ENCODE measurements at regions not wholly inside any gene's neighbourhood (a gene's known extent, or its start where the extent isn't known, plus 50 kb on each side); places are given as distances from the start of the nearest gene placed in this dataset.

DNA sequence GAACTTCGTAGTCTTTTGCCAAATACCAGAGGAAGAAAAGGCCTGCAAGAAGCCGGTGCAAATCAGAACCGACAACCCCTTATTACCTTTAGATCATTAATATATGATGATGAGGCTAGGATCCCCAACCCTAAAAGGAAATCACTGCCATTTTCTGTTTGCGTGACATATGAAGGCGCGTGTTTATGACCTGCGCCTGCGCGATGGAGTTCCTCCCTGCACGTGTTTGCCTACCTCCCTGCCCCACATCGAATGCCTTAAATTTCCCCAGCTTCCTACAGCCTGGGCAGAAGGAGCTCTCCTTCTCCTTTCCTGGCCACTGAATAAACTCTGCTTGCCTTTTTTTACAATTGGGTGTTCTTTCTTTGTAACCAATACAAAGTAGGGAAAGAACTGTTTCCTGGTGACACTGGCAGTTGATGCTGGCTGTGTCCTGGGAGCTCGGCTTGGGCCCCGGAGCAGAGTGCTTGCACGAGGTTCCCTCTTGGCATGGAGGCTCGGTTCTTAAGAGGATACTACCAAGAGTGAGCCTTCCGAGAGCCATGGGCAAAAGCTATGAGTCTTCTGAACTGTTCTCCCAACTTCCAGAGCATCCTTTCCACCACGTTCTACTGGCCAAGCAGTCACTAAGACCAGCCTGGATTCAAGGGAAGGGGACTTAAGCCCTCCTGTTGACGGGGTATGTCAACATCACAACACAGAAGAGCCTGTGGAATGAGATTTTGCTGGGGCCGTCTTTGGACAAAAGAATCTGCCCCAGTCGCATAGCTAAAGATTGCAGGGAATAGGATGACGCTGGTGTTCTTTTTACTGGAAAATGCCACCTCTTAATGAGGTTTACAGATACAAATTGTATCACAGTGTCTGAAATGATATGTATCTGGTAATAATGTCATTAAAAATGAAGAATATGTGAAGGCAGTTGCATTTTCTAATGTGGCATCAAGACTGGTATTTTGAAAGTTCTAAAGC is 179.8 kb downstream of the SH3BP4 start:
- no peaks in the 10 kb centered on the region for H3K4me1 Mint-ChIP-seq
- no peak overlapping the region for H3K27ac Mint-ChIP-seq (ENCODE audit: low read depth)
- H3K36me3 Mint-ChIP-seq (ENCODE audit: insufficient read depth): peaks cover 2% of the 10 kb centered on the region
- no peaks in the 10 kb centered on the region for H3K9me3 Mint-ChIP-seq
- ATAC-seq (replicated peaks; ENCODE audit: extremely low read depth, poor library complexity, severe bottlenecking) (no peak), DNase-seq (ENCODE audit: low spot score in 2 of 2) (no peak)
- H3K27me3 Mint-ChIP-seq: peaks cover 66% of the 10 kb centered on the region
- no peak overlapping the region for H3K4me3 Mint-ChIP-seq

DNA sequence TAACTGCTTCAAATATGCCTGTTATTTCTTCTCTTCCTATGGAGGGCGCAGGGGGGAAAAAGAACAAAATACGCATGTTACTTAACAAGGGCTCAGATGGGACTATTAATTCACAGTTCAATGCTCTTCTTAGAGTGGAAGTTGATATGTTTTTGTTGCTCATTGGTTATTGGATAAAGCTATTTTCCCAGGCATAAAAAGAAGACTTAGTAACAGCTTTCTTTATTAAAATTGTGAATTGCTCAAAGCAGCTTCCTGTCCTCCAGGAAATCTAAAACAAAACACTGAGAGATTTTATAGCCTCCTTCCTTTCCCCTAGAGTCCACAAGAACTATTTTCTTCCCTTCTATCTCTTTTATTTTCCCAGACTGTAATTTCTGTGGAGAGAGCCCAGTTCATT is 180.8 kb downstream of the SH3BP4 start:
- peaks cover 62% of the 10 kb centered on the region for H3K27me3 Mint-ChIP-seq
- no peaks in the 10 kb centered on the region for H3K4me1 Mint-ChIP-seq
- ATAC-seq (replicated peaks; ENCODE audit: extremely low read depth, poor library complexity, severe bottlenecking) (no peak), DNase-seq (ENCODE audit: low spot score in 2 of 2) (no peak)
- no peaks in the 10 kb centered on the region for H3K9me3 Mint-ChIP-seq
- H3K36me3 Mint-ChIP-seq (ENCODE audit: insufficient read depth): peaks cover 2% of the 10 kb centered on the region
- no peak overlapping the region for H3K27ac Mint-ChIP-seq (ENCODE audit: low read depth)
- H3K4me3 Mint-ChIP-seq: no peak overlapping the region

DNA sequence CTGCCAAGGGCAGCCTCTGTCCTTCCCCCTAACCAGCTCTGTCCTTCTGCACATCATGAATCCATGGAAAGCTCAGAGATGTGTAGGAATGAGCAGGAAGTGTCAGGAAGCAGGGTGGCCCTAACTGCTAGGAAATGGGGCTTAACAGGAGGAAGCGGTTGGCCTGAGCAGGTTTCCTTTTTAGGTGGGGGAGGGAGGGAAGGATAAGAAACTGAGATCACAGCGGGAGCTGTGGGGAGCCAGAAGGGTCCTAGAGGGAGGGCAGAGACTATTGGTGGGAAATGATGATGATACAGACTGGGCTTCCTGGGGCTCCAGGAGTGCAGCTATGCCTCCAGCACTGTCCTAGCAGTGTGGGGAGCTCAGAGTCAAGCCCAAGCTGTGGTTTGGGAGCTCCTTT is 182.0 kb downstream of the SH3BP4 start:
- no peak overlapping the region for H3K27ac Mint-ChIP-seq (ENCODE audit: low read depth)
- H3K36me3 Mint-ChIP-seq (ENCODE audit: insufficient read depth): peaks cover 2% of the 10 kb centered on the region
- peaks cover 57% of the 10 kb centered on the region for H3K27me3 Mint-ChIP-seq
- H3K4me3 Mint-ChIP-seq: no peak overlapping the region
- no peaks in the 10 kb centered on the region for H3K4me1 Mint-ChIP-seq
- DNase-seq (ENCODE audit: low spot score in 2 of 2) (no peak), ATAC-seq (replicated peaks; ENCODE audit: extremely low read depth, poor library complexity, severe bottlenecking) (no peak)
- H3K9me3 Mint-ChIP-seq: no peaks in the 10 kb centered on the region

DNA sequence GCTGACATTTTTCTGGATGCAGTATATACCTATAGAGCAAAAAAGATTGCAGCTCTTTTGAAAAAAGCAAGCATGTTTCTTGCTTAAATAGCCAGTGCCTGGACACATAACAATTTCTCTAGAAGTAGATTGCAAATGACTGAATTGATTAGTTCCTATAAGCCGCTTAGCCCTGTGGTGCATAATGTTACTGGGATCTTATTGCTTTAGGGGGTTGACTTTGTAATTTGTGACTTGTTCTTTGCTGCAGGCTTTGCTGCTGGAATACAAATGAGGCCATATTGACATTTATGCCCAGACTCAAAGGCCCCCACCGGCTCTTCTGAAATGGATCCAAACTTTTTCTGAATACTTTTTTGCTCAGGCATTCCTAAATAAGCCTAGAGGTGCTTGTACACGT is 182.6 kb downstream of the SH3BP4 start:
- ATAC-seq (replicated peaks; ENCODE audit: extremely low read depth, poor library complexity, severe bottlenecking): no peak
- Mint-ChIP-seq H3K27me3 (peaks cover 57% of the 10 kb centered on the region), H3K36me3 (ENCODE audit: insufficient read depth) (peaks cover 2% of the 10 kb centered on the region), H3K9me3 (no peaks in the 10 kb centered on the region), H3K4me1 (no peaks in the 10 kb centered on the region), H3K4me3 (no peak overlapping the region), H3K27ac (ENCODE audit: low read depth) (no peak overlapping the region)
- no peak for DNase-seq (ENCODE audit: low spot score in 2 of 2)

DNA sequence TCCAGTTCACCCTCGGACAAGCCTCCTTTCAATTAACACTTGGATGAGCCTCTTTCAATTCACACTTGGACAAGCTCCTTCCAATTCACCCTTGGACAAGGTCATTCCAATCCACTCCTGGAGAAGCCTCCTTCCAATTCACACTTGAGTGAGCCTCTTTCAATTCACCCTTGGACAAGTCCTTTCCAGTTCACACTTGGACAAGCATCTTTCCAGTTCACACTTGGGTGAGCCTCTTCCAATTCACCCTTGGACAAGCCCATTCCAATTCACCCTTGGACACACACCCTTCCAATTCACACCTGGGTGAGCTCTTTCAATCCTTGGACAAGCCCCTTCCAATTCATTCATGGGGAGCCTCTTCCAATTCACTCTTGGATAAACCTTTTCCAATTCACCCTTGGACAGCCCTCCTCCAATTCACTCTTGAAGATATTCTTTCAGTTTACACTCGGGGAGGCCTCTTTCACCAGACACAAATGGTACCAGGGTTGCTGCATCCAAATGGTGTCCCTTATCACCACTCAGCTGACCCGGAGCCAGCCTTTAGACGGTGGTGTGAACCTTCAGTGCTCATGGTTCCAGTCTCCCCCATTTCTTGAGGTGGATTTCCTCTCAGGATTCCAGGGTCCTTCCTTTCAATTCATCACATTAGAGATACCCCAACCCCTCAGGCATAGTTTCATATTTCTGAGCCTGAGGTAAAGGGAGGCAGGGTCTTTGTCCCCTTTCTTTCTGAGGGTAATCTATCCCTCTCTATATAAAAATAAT is 183.6 kb downstream of the SH3BP4 start:
- Mint-ChIP-seq H3K36me3 (ENCODE audit: insufficient read depth) (peaks cover 2% of the 10 kb centered on the region), H3K27me3 (peaks cover 57% of the 10 kb centered on the region)
- DNase-seq (ENCODE audit: low spot score in 2 of 2): no peak

DNA sequence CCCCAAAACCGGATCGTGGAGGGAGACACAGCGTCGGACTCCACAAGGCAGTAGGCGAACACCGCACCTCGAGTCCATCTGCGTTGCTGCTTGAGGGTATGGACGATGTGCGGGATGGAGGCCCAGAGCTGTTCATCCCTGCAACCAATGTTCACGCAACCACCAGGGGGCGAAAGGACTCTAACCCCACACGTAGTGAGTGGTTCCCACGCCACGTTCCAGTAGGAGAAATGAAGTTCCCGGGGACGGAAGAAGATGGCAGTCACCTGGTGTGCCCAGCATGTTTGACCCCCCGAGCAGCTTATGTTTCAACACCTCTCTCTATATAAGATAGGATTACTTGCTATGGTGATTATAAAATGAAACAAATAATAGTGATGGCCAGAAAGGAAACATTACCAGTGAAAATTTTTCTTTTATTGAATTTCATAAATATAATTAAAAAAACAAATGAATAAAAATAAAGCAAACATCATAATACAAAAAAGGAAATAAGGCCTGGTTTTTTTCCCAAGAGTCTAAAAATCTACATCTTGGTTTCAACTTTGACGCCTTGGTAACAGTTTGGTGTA is 184.3 kb downstream of the SH3BP4 start:
- no peaks in the 10 kb centered on the region for H3K4me1 Mint-ChIP-seq
- peaks cover 2% of the 10 kb centered on the region for H3K36me3 Mint-ChIP-seq (ENCODE audit: insufficient read depth)
- H3K27ac Mint-ChIP-seq (ENCODE audit: low read depth): no peak overlapping the region
- peaks cover 56% of the 10 kb centered on the region for H3K27me3 Mint-ChIP-seq
- no peak overlapping the region for H3K4me3 Mint-ChIP-seq
- ATAC-seq (replicated peaks; ENCODE audit: extremely low read depth, poor library complexity, severe bottlenecking): no peak
- DNase-seq (ENCODE audit: low spot score in 2 of 2): no peak
- no peaks in the 10 kb centered on the region for H3K9me3 Mint-ChIP-seq

More for the DNA sequence above, 183.6 kb downstream of the SH3BP4 start:
- ATAC-seq (replicated peaks; ENCODE audit: extremely low read depth, poor library complexity, severe bottlenecking): no peak
- no peak overlapping the region for H3K27ac Mint-ChIP-seq (ENCODE audit: low read depth)
- no peaks in the 10 kb centered on the region for H3K4me1 Mint-ChIP-seq
- H3K4me3 Mint-ChIP-seq: no peak overlapping the region
- no peaks in the 10 kb centered on the region for H3K9me3 Mint-ChIP-seq

DNA sequence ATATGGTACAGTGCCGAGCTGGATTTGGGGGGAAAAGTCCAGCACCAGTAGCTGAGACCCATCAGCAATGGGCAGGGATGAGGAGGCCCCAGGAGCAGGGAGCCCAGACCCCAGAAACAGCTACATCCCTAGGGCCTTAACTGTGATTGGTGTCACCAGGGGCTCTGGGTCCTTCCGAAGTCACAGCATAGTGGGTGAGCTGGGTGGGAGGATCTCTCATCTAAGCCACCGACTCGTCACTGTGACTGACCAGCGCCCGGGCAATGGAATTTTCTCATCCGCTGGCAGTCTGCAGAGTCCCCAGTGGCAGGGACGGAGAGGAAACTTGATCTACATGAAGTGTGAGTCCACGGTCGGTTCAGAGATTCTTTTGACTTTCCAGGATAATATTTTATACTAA is 186.5 kb downstream of the SH3BP4 start:
- Mint-ChIP-seq H3K27me3 (peaks cover 43% of the 10 kb centered on the region), H3K9me3 (no peaks in the 10 kb centered on the region), H3K36me3 (ENCODE audit: insufficient read depth) (no peaks in the 10 kb centered on the region), H3K4me3 (no peak overlapping the region), H3K4me1 (no peaks in the 10 kb centered on the region), H3K27ac (ENCODE audit: low read depth) (no peak overlapping the region)
- DNase-seq (ENCODE audit: low spot score in 2 of 2) (no peak), ATAC-seq (replicated peaks; ENCODE audit: extremely low read depth, poor library complexity, severe bottlenecking) (no peak)

DNA sequence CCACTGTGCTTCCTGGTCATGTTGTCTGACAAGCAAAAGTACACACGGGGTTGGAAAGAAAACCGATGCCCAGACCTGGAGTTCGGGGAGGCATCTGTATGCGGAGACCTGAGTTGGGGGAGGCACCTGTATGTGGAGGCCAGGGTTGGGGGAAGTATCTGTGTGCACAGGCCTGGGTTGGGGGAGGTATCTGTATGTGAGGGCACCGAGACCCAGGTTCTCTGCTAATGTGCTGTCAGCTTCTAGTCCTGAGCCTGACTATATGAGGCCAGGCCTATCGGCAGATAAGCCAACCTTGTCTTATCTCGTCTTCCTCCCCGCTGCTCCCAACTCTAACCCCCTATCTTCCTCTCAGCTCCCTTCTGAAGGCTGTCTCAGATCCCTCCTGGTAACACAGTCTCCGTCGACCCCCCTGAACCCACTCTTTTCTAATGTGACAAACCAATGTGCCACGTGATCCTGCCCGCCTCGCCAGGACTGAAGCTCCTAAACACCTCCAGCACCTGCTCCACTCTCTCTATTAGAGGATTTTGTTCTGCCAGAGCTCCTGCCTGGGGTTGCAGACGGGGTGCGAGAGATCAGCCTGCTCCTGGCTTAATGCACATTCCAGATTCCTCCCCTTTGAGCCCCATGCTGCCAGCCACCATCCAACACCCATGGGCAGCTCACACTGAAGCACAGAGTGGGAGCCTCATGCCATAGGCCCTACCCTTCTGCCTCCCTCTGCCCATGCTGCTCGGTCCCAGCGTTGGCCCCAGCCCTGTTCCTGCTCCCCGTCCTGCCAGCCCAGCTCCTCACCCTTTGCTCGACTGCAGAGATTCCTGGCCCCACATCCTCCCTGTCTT is 188.4 kb downstream of the SH3BP4 start:
- no peaks in the 10 kb centered on the region for H3K36me3 Mint-ChIP-seq (ENCODE audit: insufficient read depth)
- no peak overlapping the region for H3K27ac Mint-ChIP-seq (ENCODE audit: low read depth)
- H3K27me3 Mint-ChIP-seq: peaks cover 36% of the 10 kb centered on the region
- DNase-seq (ENCODE audit: low spot score in 2 of 2) (no peak), ATAC-seq (replicated peaks; ENCODE audit: extremely low read depth, poor library complexity, severe bottlenecking) (no peak)
- H3K4me3 Mint-ChIP-seq: no peak overlapping the region
- no peaks in the 10 kb centered on the region for H3K9me3 Mint-ChIP-seq
- no peaks in the 10 kb centered on the region for H3K4me1 Mint-ChIP-seq

DNA sequence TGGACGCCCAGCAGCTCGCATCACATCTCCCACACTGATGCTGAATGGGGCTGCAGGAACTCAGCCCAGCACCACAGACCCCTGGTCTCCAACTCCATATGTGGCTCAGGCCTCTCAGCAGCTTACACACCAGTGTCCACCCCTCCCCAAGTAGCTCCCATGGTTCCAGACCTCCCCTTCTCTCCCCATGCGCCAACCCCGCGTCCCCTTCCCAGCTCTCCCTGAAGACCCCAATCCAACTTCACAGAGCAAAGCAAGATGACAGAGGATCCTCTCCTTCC is 188.9 kb downstream of the SH3BP4 start:
- Mint-ChIP-seq H3K27me3 (peaks cover 35% of the 10 kb centered on the region), H3K4me1 (no peaks in the 10 kb centered on the region), H3K9me3 (no peaks in the 10 kb centered on the region), H3K36me3 (ENCODE audit: insufficient read depth) (no peaks in the 10 kb centered on the region), H3K27ac (ENCODE audit: low read depth) (no peak overlapping the region), H3K4me3 (no peak overlapping the region)
- ATAC-seq (replicated peaks; ENCODE audit: extremely low read depth, poor library complexity, severe bottlenecking): no peak
- no peak for DNase-seq (ENCODE audit: low spot score in 2 of 2)

DNA sequence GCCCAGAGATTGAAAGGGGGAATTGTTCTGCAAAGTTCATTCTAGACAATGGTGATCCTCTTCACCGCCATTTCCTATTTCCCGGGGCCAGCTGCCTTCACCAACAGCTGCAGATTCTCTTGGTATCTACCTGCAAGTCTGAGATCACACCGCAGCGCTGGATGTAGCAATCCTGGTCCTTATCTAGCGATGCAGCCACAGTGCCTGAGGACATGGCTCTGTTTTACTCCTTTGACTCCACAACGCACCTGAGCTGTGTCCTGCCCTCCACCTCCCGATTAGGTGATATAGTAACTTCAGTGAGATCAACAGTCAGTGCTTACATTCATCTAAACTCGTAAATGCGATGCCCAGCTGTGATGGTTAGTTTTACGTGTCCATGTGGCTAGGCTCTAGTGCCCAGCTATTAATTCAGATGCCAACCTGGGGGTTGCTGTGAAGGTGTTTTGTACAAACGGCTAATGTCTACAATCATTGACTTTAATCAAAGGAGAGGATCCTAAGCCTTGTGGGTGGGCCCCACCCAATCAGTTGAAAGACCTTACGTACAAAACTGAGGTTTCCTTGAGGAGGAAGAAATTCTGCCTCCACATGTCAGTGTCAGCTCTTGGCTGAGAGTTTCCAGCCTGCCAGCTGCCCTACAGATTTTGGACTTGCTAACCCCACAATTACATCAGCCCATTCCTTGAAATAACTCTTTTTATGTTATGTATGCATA is 189.8 kb downstream of the SH3BP4 start:
- ATAC-seq (replicated peaks; ENCODE audit: extremely low read depth, poor library complexity, severe bottlenecking) (no peak), DNase-seq (ENCODE audit: low spot score in 2 of 2) (no peak)
- H3K4me1 Mint-ChIP-seq: no peaks in the 10 kb centered on the region
- H3K27ac Mint-ChIP-seq (ENCODE audit: low read depth): no peak overlapping the region
- no peak overlapping the region for H3K4me3 Mint-ChIP-seq
- no peaks in the 10 kb centered on the region for H3K9me3 Mint-ChIP-seq
- H3K27me3 Mint-ChIP-seq: peaks cover 39% of the 10 kb centered on the region
- H3K36me3 Mint-ChIP-seq (ENCODE audit: insufficient read depth): no peaks in the 10 kb centered on the region

DNA sequence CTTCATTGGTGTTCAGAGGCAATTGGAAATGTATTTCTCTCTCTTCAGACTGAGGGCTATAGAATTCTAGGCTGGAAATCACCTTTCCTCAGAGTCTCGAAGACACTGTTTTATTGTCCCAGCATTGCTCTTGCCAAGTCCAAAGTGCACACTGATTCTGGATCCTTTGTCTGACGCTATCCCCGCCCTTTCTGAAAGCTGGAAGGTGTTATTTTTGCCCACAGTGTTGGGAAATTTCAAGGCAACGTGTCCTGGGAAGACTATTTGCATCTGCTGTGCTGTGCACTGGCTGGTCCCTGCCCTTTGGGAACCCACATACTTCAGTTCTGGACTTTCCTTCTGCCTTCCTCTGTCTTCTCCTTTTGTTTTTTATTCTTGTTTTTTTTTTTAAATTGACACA is 190.8 kb downstream of the SH3BP4 start:
- Mint-ChIP-seq H3K4me1 (no peaks in the 10 kb centered on the region), H3K27me3 (peaks cover 39% of the 10 kb centered on the region), H3K27ac (ENCODE audit: low read depth) (no peak overlapping the region), H3K36me3 (ENCODE audit: insufficient read depth) (no peaks in the 10 kb centered on the region), H3K9me3 (no peaks in the 10 kb centered on the region), H3K4me3 (no peak overlapping the region)
- DNase-seq (ENCODE audit: low spot score in 2 of 2) (no peak), ATAC-seq (replicated peaks; ENCODE audit: extremely low read depth, poor library complexity, severe bottlenecking) (no peak)

DNA sequence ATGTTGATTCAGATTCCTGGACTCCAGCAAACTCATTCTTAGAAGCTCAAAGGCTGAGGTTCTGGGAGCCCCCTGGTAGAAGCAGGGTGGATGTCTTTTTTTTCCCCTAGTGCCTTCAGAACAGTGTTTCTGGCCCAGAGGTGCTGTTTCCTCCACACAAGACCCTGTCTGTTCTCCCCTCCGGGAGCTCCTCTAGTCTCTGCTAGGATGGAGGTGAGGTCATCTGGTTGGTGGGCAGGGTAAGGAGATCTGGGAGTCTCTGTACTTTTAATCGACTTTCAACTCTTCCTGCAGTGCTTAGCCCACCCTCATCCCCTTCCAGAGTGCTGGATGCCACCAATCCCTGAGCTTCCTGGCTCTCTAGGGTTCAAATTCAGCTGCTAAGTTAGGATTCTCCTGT is 192.0 kb downstream of the SH3BP4 start:
- Mint-ChIP-seq H3K4me1 (no peaks in the 10 kb centered on the region), H3K36me3 (ENCODE audit: insufficient read depth) (no peaks in the 10 kb centered on the region), H3K27ac (ENCODE audit: low read depth) (no peak overlapping the region), H3K27me3 (peaks cover 39% of the 10 kb centered on the region), H3K9me3 (no peaks in the 10 kb centered on the region), H3K4me3 (no peak overlapping the region)
- ATAC-seq (replicated peaks; ENCODE audit: extremely low read depth, poor library complexity, severe bottlenecking): no peak
- no peak for DNase-seq (ENCODE audit: low spot score in 2 of 2)
